Ectodermal cell (in vitro differentiated cells): ENCODE measurements at regions not wholly inside any gene's neighbourhood (a gene's known extent, or its start where the extent isn't known, plus 50 kb on each side); places are given as distances from the start of the nearest gene placed in this dataset.

Experiments used
- H3K27ac ChIP-seq: 2 replicates; pipeline ENCODE4 v1.7.0; 2013; ENCODE audit warnings: mild to moderate bottlenecking, low read depth, low read length; ENCODE audit not compliant: insufficient read depth, poor library complexity, severe bottlenecking
- H3K27me3 ChIP-seq: 2 replicates; pipeline ENCODE4 v1.7.0; 2013; ENCODE audit warnings: mild to moderate bottlenecking, low read length; ENCODE audit not compliant: insufficient read depth, control insufficient read depth, poor library complexity, severe bottlenecking
- H3K36me3 ChIP-seq: one replicate; pipeline ENCODE4 v1.7.0; 2013; ENCODE audit warnings: low read length; ENCODE audit not compliant: control insufficient read depth, insufficient read depth
- H3K4me1 ChIP-seq: one replicate; pipeline ENCODE4 v1.7.0; 2013; ENCODE audit warnings: low read length; ENCODE audit not compliant: control insufficient read depth, insufficient read depth
- H3K4me3 ChIP-seq: 2 replicates; pipeline ENCODE4 v1.7.0; 2013; ENCODE audit warnings: low read depth, low read length, control low read depth; ENCODE audit not compliant: insufficient read depth
- H3K9me3 ChIP-seq: 2 replicates; pipeline ENCODE4 v1.7.0; 2013; ENCODE audit warnings: mild to moderate bottlenecking, low read length, moderate library complexity; ENCODE audit not compliant: control insufficient read depth
- WGBS, 2 experiments: methylation state at CpG; one replicate each; pipeline ENCODE4 v1.1.7; 2013; ENCODE audit warnings: missing lambda C conversion rate in 2 of 2; 5-methylcytosine and 5-hydroxymethylcytosine counted together

- no peaks in the 10 kb centered on the region for H3K36me3 ChIP-seq
- no peaks in the 10 kb centered on the region for H3K9me3 ChIP-seq
- no peak overlapping the region for H3K27ac ChIP-seq
- H3K27me3 ChIP-seq, result no peaks in the 10 kb centered on the region
- 94 to 98% methylated on average over 2 of the region's 2 CpGs for WGBS, 2 experiments
- no peaks in the 10 kb centered on the region for H3K4me1 ChIP-seq
- no peak overlapping the region for H3K4me3 ChIP-seq
Measured at GRCh38 chr4:107258359-107258758, 222.2 kb upstream of the DKK2 start.

GRCh38 chr4:107255596-107255995, 219.5 kb upstream of the DKK2 start:
- WGBS, 2 experiments, result 100% methylated on average over 1 of the region's 2 CpGs
- no peaks in the 10 kb centered on the region for H3K9me3 ChIP-seq
- H3K4me1 ChIP-seq, result no peaks in the 10 kb centered on the region
- H3K4me3 ChIP-seq, result no peak overlapping the region
- H3K27ac ChIP-seq, result no peak overlapping the region
- no peaks in the 10 kb centered on the region for H3K27me3 ChIP-seq
- no peaks in the 10 kb centered on the region for H3K36me3 ChIP-seq

- 88 to 94% methylated on average over 1 of the region's 1 CpG for WGBS, 2 experiments
- Histone ChIP-seq H3K36me3 (no peaks in the 10 kb centered on the region), H3K27me3 (no peaks in the 10 kb centered on the region), H3K4me1 (no peaks in the 10 kb centered on the region), H3K4me3 (no peak overlapping the region), H3K9me3 (no peaks in the 10 kb centered on the region), H3K27ac (no peak overlapping the region)
Measured at GRCh38 chr4:107255114-107255513, 219.0 kb upstream of the DKK2 start.

GRCh38 chr4:107253579-107254068, 217.5 kb upstream of the DKK2 start:
- H3K27ac ChIP-seq, result no peak overlapping the region
- H3K4me3 ChIP-seq, result no peak overlapping the region
- H3K4me1 ChIP-seq, result no peaks in the 10 kb centered on the region
- H3K36me3 ChIP-seq, result no peaks in the 10 kb centered on the region
- 83 to 100% methylated on average over 1 to 3 of the region's 3 CpGs for WGBS, 2 experiments
- H3K27me3 ChIP-seq, result no peaks in the 10 kb centered on the region
- H3K9me3 ChIP-seq, result no peaks in the 10 kb centered on the region

- H3K27ac ChIP-seq, result no peak overlapping the region
- no peaks in the 10 kb centered on the region for H3K4me1 ChIP-seq
- no peaks in the 10 kb centered on the region for H3K9me3 ChIP-seq
- 93 to 95% methylated on average over 4 of the region's 4 CpGs for WGBS, 2 experiments
- no peaks in the 10 kb centered on the region for H3K27me3 ChIP-seq
- no peaks in the 10 kb centered on the region for H3K36me3 ChIP-seq
- H3K4me3 ChIP-seq, result no peak overlapping the region
Measured at GRCh38 chr4:107253090-107253489, 217.0 kb upstream of the DKK2 start.

- Histone ChIP-seq H3K27me3 (no peaks in the 10 kb centered on the region), H3K9me3 (no peaks in the 10 kb centered on the region), H3K36me3 (no peaks in the 10 kb centered on the region), H3K27ac (no peak overlapping the region), H3K4me1 (no peaks in the 10 kb centered on the region), H3K4me3 (no peak overlapping the region)
- 93 to 96% methylated on average over 2 of the region's 2 CpGs for WGBS, 2 experiments
Measured at GRCh38 chr4:107252571-107252970, 216.5 kb upstream of the DKK2 start.

GRCh38 chr4:107248571-107248970, 212.5 kb upstream of the DKK2 start:
- Histone ChIP-seq H3K4me3 (no peak overlapping the region), H3K4me1 (no peaks in the 10 kb centered on the region), H3K36me3 (no peaks in the 10 kb centered on the region), H3K27me3 (no peaks in the 10 kb centered on the region), H3K27ac (no peak overlapping the region), H3K9me3 (no peaks in the 10 kb centered on the region)
- WGBS, 2 experiments, result 63 to 65% methylated on average over 3 of the region's 3 CpGs

- H3K9me3 ChIP-seq, result no peaks in the 10 kb centered on the region
- H3K36me3 ChIP-seq, result no peaks in the 10 kb centered on the region
- no peaks in the 10 kb centered on the region for H3K27me3 ChIP-seq
- 81 to 90% methylated on average over 1 of the region's 1 CpG for WGBS, 2 experiments
- peaks cover under 1% of the 10 kb centered on the region for H3K4me1 ChIP-seq
- no peak overlapping the region for H3K4me3 ChIP-seq
- no peak overlapping the region for H3K27ac ChIP-seq
Measured at GRCh38 chr4:107247738-107248137, 211.6 kb upstream of the DKK2 start.

GRCh38 chr4:107246761-107247160, 210.6 kb upstream of the DKK2 start:
- Histone ChIP-seq H3K27me3 (no peaks in the 10 kb centered on the region), H3K36me3 (no peaks in the 10 kb centered on the region), H3K27ac (no peak overlapping the region), H3K4me1 (peaks cover 3% of the 10 kb centered on the region), H3K9me3 (no peaks in the 10 kb centered on the region), H3K4me3 (no peak overlapping the region)
- WGBS, 2 experiments, result 100% methylated on average over 1 of the region's 1 CpG; no CpG with 5 or more reads in 1 of the 2 experiments

GRCh38 chr4:107243141-107243781, 207.1 kb upstream of the DKK2 start:
- no peak overlapping the region for H3K27ac ChIP-seq
- 86 to 87% methylated on average over 4 of the region's 4 CpGs for WGBS, 2 experiments
- H3K4me1 ChIP-seq, result peaks cover 3% of the 10 kb centered on the region
- no peak overlapping the region for H3K4me3 ChIP-seq
- H3K9me3 ChIP-seq, result no peaks in the 10 kb centered on the region
- H3K27me3 ChIP-seq, result no peaks in the 10 kb centered on the region
- no peaks in the 10 kb centered on the region for H3K36me3 ChIP-seq

- no peaks in the 10 kb centered on the region for H3K36me3 ChIP-seq
- no peaks in the 10 kb centered on the region for H3K9me3 ChIP-seq
- H3K4me3 ChIP-seq, result no peak overlapping the region
- no peaks in the 10 kb centered on the region for H3K4me1 ChIP-seq
- H3K27me3 ChIP-seq, result no peaks in the 10 kb centered on the region
- H3K27ac ChIP-seq, result no peak overlapping the region
Measured at GRCh38 chr4:107220976-107221375, 184.9 kb upstream of the DKK2 start.
